ENCODE measurements at regions not wholly inside any gene's neighbourhood (a gene's known extent, or its start where the extent isn't known, plus 50 kb on each side); places are given as distances from the start of the nearest gene placed in this dataset.

- TF ChIP-seq EGR1 (IDR thresholded peaks at IDR 0.05; ENCODE audit: borderline replicate concordance, low read depth, low read length) (no peak), CREB1 (IDR thresholded peaks at IDR 0.05) (no peak), SP2 (IDR thresholded peaks at IDR 0.05; ENCODE audit: low read length) (no peak), TBP (IDR thresholded peaks at IDR 0.05; ENCODE audit: low read depth, low read length) (no peak), NANOG (IDR thresholded peaks at IDR 0.05; ENCODE audit: insufficient read depth, low read depth, low read length, poor library complexity, severe bottlenecking) (no peak), KDM4A (IDR thresholded peaks at IDR 0.05; ENCODE audit: low read depth, low read length, severe bottlenecking) (no peak), CHD1 (IDR thresholded peaks at IDR 0.05; ENCODE audit: low read depth, low read length) (no peak)
Measured at GRCh38 chr6:119985952-119986736, 636.6 kb upstream of the MAN1A1 start (continued).
